HG03039 (cell line): ENCODE measurements at regions not wholly inside any gene's neighbourhood (a gene's known extent, or its start where the extent isn't known, plus 50 kb on each side); places are given as distances from the start of the nearest gene placed in this dataset.
"Not testable (repeated sequence)": the region's sequence is repeated elsewhere in the genome, so short reads cannot be mapped to it uniquely, and the experiment has no call there.

ENCODE experiments used
- ATAC-seq: cut with Tn5 transposase; IDR thresholded peaks from one replicate; pipeline ENCODE4 v1.9.1; 2021; ENCODE audit warnings: mild to moderate bottlenecking, moderate library complexity; ENCODE audit not compliant: unreplicated experiment

DNA sequence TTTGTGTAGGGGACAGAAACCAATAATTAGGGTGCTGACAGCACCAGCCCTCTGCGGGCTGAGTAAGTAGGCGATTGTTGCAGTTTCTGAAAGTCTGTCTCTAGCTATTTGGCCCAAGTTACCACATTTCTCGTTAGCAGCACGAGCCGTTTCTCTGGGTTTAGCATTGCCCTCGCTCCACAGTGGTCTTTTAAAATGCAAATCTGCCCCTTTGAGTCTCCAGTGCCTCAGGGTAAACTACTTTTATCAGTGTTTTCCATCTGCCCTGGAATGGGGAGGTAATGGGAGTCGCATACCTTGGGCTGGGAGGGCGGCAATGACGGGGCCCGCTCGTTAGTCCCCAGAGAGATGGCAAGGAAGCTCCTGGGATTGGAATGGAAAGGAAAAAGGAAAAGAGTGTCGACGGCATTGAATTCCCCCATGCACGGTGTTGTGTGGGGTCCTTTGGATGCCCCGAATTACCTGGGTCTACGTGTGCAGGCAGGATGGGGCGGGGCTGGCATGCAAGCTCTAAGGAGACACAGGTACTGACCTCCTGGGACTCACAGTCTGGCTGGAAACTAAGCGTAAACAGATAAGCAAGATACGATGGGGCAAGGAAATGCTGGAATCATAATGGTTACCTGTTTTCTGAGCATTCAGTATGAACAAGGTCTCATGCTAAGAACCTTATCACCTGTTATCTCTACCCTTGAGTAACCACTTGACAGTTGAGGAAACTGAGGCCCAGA is 131.8 kb upstream of the MAP1LC3B2 start:
- no peak for ATAC-seq

GRCh38 chr12:116429826-116430360 is 129.3 kb upstream of the MAP1LC3B2 start:
- ATAC-seq, result no peak

- ATAC-seq, result no peak
Observed at GRCh38 chr12:116430911-116431565, 128.1 kb upstream of the MAP1LC3B2 start.

GRCh38 chr12:116431677-116432300 is 127.4 kb upstream of the MAP1LC3B2 start:
- ATAC-seq, result no peak

DNA sequence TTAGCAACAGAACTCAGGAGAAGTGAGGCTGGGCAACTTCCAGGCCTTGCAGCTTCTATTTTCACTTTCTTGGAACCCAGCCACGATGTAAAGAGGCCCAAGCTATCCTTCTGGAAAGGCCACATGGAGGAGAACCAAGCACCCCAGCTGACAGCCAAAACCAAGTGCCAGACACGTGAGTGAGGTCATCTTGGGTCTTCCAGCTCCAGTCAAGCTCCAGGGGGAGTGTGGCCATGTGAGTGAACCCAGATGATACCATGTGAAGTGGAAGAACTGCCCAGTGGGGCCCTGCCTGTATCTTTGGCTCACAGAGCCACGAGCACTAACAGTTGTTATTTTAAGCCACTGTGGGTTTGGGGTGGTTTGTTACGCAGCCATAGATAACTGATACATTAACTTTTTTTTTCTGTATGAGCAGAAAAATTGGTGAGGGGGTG is 126.8 kb upstream of the MAP1LC3B2 start:
- ATAC-seq, result no peak

GRCh38 chr12:116433249-116433648 is 125.9 kb upstream of the MAP1LC3B2 start:
- no peak for ATAC-seq

- ATAC-seq, result no peak
Observed at GRCh38 chr12:116434155-116435011, 124.8 kb upstream of the MAP1LC3B2 start.

- no peak for ATAC-seq
Observed at GRCh38 chr12:116435984-116436383, 123.2 kb upstream of the MAP1LC3B2 start.

- no peak for ATAC-seq
Observed at GRCh38 chr12:116436561-116437249, 122.5 kb upstream of the MAP1LC3B2 start.

- ATAC-seq, result no peak
Observed at GRCh38 chr12:116441292-116441691, 117.9 kb upstream of the MAP1LC3B2 start.

GRCh38 chr12:116442304-116442703 is 116.9 kb upstream of the MAP1LC3B2 start:
- no peak for ATAC-seq

DNA sequence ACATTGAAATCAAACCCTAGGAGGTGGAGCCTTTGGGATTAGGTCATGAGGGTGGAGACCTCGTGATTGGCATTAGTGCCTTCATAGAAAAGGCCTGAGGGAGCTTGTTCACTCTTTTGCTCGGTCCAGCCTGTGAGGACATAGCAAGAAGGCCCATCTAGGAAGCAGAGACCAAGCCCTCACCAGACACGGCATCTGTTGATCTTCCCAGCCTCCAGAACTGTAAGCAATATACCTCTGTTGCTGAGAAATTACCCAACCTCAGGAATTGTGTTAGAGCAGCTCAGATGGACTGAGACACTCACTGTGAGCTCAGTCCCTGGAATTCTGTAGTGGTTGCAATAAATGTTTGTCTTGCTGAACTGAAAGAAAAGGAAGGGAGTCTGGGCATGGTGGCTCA is 116.2 kb upstream of the MAP1LC3B2 start:
- no peak for ATAC-seq

DNA sequence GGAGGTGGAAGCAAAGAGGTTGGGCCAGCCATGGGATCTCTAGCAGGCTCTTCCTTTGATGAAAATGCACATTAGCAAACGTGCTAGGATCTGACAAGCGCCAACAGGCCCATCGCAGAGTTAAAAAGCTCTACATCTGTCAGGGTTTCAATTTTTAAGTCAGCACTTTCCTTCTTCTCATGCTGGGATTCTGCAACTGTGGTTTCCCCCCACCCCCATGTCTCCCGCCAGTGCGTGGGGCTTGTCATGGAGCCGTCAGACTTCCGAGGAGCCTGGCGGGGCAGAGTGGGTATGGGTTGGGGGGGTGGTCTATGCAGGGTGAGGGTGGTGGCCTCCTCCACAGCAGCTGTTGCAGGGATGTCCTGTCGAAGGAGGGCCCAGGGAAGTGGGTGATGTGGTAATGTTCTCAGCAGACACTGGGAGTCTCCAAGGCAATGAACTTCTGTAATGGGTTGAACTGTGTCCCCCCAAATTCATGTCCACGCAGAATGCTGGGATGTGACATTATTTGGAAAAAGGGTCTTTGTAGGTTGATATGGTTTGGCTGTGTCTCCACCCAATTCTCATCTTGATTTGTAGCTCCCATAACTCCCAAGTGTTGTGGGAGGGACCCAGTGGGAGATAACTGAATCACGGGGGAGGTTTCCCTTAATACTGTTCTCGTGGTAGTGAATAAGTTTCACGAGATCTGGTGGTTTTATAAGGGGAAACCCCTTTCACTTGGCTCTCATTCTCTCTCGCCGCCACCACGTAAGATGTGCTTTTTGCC is 115.2 kb upstream of the MAP1LC3B2 start:
- no peak for ATAC-seq

GRCh38 chr12:116444590-116444943 is 114.6 kb upstream of the MAP1LC3B2 start:
- ATAC-seq, result no peak

- ATAC-seq, result no peak
Observed at GRCh38 chr12:116448165-116448739, 110.9 kb upstream of the MAP1LC3B2 start.

GRCh38 chr12:116450406-116450910 is 108.7 kb upstream of the MAP1LC3B2 start:
- ATAC-seq, result no peak

GRCh38 chr12:116452975-116453374 is 106.2 kb upstream of the MAP1LC3B2 start:
- ATAC-seq, result not testable (repeated sequence)

DNA sequence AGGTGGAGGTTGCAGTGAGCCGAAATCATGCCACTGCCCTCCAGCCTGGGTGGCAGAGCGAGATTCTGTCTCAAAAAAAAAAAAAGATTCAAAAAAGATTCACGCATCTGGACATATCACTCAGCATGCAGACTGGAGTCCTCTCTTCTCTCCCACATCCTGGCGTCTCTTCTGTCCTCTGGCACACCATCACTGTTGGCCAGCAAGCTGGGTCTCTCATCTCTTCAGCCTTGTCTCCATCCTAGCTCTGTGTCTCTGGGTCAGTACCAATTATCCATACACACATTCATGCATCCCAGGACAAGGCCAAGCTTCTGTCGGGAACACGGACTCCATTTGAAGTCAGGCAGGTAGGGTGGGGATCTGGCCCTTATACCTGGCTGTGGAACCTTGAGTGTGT is 105.5 kb upstream of the MAP1LC3B2 start:
- no peak for ATAC-seq

GRCh38 chr12:116454076-116454475 is 105.1 kb upstream of the MAP1LC3B2 start:
- ATAC-seq, result no peak
